IPS-NIHi7 (cell line): ENCODE measurements at regions not wholly inside any gene's neighbourhood (a gene's known extent, or its start where the extent isn't known, plus 50 kb on each side); places are given as distances from the start of the nearest gene placed in this dataset.
"Not testable (repeated sequence)": the region's sequence is repeated elsewhere in the genome, so short reads cannot be mapped to it uniquely, and the experiment has no call there.

Experiments used
- DNase-seq: peaks from one replicate; pipeline ENCODE4 v3.0.0; 2012; ENCODE audit warnings: mixed read lengths; ENCODE audit errors: extremely low spot score

DNA sequence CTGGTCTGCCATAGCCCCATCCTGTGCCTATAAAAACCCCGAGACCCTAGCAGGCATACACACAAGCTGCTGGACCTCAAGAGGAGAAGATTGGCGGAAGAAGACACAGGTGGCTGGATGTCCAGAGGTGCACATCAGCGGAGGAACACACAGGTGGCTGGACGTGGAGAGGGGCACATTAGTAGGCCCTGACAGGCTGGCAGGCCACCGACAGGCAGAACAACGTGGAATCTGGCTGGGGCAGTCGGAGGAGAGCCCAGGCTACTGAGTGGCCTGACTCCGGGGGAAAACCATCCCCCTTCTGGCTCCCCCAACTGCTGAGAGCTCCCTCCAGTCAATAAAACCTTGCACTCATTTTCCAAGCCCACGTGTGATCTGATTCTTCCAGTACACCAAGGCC lies 512.5 kb upstream of the AMOT start:
- no peak for DNase-seq

DNA sequence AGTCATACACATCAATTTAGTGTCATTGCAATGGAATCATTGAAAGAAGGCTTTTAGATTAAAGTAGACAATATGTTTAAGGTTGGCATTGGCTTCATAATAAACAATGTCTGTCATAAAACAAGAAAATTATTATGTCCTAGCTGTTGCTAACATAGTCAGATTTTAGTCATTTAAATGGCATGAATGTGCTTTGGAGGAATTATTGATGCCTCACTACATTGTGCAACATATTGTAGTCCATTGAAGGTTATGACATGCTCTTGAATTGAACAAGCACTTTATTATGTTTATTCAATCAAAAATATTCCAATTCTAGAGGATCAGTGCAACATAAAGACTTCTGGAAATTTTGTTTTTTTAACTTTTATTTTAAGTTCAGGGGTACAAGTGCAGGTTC lies 489.8 kb upstream of the AMOT start:
- DNase-seq = no peak

GRCh38 chrX:113315927-113316326 lies 475.3 kb upstream of the AMOT start:
- DNase-seq = no peak

GRCh38 chrX:113305496-113305895 lies 464.9 kb upstream of the AMOT start:
- no peak for DNase-seq

DNA sequence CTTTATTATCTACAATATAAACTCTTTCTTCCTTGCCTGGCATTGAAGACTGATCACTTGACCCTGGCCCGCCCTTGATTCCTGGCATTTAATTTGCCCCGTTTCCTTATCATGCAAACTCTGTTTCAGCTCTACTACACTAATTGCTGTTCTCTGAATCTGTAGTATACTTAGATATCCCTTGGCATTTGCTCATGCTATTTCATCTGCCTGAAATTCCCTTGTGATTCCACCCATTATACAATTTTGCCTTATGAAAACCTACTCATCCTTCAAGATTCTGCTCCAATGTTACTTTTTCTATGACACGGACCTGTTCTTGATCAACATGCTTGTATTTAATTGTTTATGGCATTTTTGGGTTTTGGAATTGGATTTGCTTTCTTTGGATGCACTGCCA lies 459.9 kb upstream of the AMOT start:
- no peak for DNase-seq

DNA sequence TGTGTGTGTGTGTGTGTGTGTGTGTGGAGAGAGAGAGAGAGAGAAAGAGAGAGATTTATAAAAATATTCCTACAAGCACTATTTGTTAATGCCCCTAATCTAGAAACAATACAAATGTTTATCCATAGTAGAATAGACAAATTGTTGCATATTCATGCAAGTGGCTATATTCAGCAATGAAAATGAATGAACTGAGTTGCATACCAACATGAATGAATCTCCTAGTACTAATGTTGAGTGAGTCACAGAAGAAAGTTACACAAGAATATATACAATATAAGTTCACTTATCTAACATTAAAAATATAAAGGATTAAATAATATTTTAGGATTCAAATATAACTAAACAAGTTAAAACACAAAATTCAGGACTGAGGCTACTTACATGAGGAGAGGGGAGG lies 456.8 kb upstream of the AMOT start:
- DNase-seq = no peak

- no peak for DNase-seq
Measured at GRCh38 chrX:113289503-113289902, 448.9 kb upstream of the AMOT start.

DNA sequence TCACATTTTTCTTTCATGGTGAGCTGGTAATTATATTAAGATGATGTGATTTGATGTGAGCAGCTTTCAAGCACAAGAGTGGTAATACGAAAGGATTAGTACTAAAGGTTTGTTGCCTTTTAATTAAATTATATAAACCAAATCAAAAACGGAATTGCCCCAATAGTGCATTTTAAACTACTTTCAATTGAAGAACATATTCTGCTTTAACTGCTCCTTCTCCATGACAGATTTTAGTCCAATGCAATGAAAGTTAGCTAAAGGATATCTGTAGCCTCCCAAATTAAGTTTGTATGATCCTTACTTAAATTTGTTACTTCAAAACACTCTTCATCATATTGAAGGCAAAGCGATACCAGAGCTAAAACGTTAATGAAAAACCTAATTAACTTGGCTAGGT lies 447.1 kb upstream of the AMOT start:
- no peak for DNase-seq

DNA sequence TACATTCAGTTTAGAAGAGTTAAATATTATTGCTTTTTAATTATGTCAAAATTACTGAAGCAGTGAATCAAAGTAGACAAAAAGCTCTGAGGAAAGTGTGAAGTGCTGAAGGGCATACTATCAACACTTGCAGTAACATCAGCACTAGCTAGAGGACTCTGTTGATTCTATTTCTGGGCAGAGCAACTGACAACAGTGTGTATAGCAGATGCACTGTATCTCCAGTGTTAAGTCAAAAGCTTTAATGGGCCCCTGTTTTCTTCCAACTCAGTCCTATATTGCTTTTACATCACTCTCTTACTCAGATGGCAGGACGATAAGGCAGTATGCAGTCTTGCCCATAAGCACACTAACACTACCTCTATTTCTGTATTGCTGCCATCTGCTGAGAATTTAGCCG lies 435.2 kb upstream of the AMOT start:
- DNase-seq = peak; percentile 31

DNA sequence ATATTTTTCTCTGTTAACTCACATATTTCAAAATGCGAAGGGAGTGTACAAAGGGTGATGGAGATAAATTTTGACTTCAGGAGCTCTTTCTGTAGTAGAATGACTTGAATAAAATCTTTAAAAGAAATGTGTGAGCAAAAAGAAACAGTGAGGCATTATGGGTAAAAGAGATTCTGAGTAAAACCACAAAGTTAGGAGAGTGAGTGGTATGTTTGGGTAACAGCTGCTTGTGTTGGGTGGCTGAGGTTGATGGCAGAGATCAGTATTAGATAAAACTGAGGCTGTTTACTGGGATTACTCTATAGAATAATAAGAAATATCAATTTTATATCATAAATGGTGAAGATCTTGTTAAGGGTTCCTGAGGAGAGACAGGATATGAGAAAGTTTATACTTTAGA lies 434.2 kb upstream of the AMOT start:
- no peak for DNase-seq

DNA sequence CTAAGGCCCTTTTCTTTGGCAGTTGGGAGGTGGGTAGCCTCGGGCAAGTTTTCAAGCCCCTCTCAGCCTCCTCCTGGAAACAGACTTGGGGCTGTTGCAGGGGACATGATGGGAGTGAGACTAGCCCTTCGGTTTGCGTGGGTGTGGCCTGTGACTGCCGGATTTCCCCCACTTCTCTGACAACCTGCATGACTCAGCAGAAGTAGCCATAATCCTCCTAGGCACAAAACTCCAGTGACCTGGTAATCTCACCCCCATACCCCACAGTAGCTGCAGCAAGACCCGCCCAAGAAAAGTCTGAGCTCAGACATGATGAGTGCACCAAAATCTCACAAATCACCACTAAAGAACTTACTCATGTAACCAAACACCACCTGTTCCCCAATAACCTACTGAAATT lies 433.7 kb upstream of the AMOT start:
- DNase-seq = no peak

GRCh38 chrX:113269203-113269602 lies 428.6 kb upstream of the AMOT start:
- no peak for DNase-seq

- DNase-seq = peak; percentile 47
Measured at GRCh38 chrX:113260474-113260873, 419.8 kb upstream of the AMOT start.

GRCh38 chrX:113222305-113222704 lies 381.7 kb upstream of the AMOT start:
- DNase-seq = no peak

- no peak for DNase-seq
Measured at GRCh38 chrX:113212052-113212451, 371.4 kb upstream of the AMOT start.

DNA sequence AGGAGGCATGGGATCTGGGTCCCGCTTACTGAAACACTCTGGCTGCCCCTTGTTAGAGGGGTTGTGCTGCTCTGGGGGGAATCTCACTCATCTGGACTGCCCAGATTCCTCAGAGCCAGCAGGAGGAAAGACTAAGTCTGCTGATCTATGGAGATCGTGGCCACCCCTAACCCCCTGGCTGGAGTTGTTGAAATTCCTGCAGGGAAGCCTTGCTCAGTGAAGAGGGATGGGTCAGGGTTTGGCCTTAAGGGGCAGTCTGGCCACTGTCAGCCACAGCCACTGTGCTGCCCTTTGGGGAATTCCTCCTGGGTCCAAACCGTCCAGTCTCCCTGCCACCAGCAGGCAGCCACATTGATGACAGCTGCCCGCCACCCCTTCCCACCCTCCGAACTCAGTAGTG lies 362.0 kb upstream of the AMOT start:
- DNase-seq = no peak

DNA sequence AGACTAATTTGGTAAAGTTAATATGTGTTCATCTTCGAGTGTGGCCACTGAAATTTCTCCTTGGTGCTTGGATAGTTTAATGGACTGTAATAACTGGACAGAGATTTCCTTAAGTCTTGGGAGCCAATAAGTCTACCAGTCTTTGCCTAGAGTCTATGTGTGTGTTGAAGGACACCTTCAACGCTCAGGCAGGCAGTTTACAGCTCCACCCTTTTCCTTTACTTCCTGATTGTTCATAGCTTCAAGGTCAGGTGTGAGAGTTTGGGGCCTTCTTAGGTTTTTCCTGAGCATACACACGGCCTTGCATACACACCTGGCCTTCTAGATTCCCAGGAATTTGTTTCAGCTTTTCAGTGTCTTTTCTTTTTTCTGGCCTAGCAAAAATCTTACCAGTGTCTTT lies 355.3 kb upstream of the AMOT start:
- no peak for DNase-seq

- DNase-seq = no peak
Measured at GRCh38 chrX:113192418-113192817, 351.8 kb upstream of the AMOT start.

DNA sequence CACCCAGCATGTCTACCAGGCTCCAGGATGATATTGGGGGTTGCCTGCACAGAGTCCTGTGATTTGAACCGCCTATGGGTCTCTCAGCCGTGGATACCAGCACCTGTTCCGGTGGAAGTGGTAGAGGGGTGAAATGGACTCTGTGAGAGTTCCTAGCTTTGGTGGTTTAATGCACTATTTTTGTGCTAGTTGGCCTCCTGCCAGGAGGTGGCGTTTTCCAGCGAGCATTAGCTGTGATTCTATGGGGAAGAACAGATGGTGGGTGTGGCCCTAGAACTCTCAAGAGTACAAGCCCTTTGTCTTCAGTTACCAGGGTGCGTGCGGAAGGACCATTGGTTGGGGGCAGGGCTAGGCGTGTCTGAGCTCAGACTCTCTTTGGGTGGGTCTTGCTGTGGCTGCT lies 316.9 kb upstream of the AMOT start:
- no peak for DNase-seq

- not testable (repeated sequence) for DNase-seq
Measured at GRCh38 chrX:113154315-113154714, 313.7 kb upstream of the AMOT start.

GRCh38 chrX:113136836-113137235 lies 296.2 kb upstream of the AMOT start:
- DNase-seq = no peak

GRCh38 chrX:113133316-113133715 lies 292.7 kb upstream of the AMOT start:
- no peak for DNase-seq

DNA sequence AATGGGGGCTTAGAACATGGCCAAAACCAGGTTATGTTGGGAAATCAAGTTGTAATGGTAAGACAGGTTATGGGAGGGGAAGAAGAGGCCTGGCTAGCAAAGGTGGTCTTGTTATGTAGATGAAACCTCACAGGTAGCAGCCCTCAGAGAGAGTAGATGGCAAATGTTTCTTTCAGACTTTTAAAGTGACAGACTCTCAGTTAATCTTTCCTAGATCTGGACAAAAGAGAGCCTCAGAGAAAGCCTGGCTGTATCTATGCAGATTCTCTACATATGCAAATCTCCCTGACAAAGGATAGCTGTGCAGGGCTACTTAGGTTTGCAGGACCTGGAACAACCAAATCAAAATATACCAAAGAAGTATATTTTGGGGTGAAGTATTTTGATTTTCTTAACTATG lies 284.1 kb upstream of the AMOT start:
- DNase-seq = no peak

DNA sequence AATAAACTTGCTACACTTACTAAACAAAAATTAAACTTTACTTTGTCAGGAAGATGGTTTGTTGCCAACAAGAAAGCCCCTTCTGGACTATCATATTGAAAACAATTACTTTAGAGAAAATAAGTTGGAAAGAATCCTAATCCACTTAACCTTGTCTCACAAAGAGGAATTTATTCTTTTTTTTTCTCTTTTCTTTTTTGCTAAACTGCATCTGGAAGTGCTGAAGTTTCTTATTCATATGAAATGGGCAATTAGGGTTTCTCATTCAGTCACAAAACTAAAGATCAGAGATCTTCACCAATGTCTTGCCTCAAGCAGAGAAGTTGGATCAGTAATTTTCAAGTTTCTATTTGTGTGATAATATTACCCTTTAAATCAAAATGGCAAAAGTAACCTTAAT lies 234.9 kb upstream of the AMOT start:
- DNase-seq = no peak

- DNase-seq = no peak
Measured at GRCh38 chrX:113059714-113060113, 219.1 kb upstream of the AMOT start.
